ENCODE measurements at regions not wholly inside any gene's neighbourhood (a gene's known extent, or its start where the extent isn't known, plus 50 kb on each side); places are given as distances from the start of the nearest gene placed in this dataset.
A peak's percentile ranks its signal among the peaks of the same experiment; 100 is the strongest.

GRCh38 chr3:193906849-193907410 lies 229.0 kb upstream of the HES1 start:
- in situ Hi-C loops (cut with MboI; ENCODE audit: low pct_unique_long_range_greater_than_20kb, low sequenced_read_pairs, unreplicated experiment), result no loop called here

GRCh38 chr3:193908181-193908744 lies 227.7 kb upstream of the HES1 start:
- in situ Hi-C loops (cut with MboI; ENCODE audit: low pct_unique_long_range_greater_than_20kb, low sequenced_read_pairs, unreplicated experiment), result no loop called here
- TF ChIP-seq, protein P1, sequence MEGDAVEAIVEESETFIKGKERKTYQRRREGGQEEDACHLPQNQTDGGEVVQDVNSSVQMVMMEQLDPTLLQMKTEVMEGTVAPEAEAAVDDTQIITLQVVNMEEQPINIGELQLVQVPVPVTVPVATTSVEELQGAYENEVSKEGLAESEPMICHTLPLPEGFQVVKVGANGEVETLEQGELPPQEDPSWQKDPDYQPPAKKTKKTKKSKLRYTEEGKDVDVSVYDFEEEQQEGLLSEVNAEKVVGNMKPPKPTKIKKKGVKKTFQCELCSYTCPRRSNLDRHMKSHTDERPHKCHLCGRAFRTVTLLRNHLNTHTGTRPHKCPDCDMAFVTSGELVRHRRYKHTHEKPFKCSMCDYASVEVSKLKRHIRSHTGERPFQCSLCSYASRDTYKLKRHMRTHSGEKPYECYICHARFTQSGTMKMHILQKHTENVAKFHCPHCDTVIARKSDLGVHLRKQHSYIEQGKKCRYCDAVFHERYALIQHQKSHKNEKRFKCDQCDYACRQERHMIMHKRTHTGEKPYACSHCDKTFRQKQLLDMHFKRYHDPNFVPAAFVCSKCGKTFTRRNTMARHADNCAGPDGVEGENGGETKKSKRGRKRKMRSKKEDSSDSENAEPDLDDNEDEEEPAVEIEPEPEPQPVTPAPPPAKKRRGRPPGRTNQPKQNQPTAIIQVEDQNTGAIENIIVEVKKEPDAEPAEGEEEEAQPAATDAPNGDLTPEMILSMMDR (IDR thresholded peaks at IDR 0.05; ENCODE audit: extremely low read depth, insufficient read depth, missing control alignments), result no peak
- DNase-seq (ENCODE audit: low spot score), result no peak

More at GRCh38 chr3:193906849-193907410, 229.0 kb upstream of the HES1 start:
- no peak for DNase-seq (ENCODE audit: low spot score)
- TF ChIP-seq, protein P1 (IDR thresholded peaks at IDR 0.05; ENCODE audit: extremely low read depth, insufficient read depth, missing control alignments), result no peak

GRCh38 chr3:193909387-193909786 lies 226.6 kb upstream of the HES1 start:
- TF ChIP-seq, protein P1 (IDR thresholded peaks at IDR 0.05; ENCODE audit: extremely low read depth, insufficient read depth, missing control alignments), result no peak
- DNase-seq (ENCODE audit: low spot score), result peak; percentile 24
- in situ Hi-C loops (cut with MboI; ENCODE audit: low pct_unique_long_range_greater_than_20kb, low sequenced_read_pairs, unreplicated experiment), result no loop called here

DNA sequence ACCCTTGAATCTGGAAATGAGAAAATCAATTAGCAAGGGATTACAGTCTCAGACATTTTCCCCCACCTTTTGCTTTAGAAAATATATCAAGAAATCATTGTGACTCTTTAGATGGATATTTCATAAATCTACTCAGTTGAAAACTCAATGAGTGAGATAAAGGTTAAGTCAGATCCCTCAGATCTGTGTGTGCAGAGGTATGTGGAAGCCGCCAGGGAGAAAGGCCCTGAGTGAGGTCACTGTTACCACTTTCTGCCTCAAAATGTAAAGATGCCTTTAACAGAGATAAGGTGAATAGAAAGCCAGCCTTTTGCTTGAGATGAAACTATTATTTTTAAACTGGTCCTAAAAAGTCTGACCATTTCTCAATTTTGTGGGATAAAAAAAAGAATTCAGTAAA lies 225.6 kb upstream of the HES1 start:
- no peak for DNase-seq (ENCODE audit: low spot score)
- in situ Hi-C loops (cut with MboI; ENCODE audit: low pct_unique_long_range_greater_than_20kb, low sequenced_read_pairs, unreplicated experiment), result no loop called here
- TF ChIP-seq, protein P1 (IDR thresholded peaks at IDR 0.05; ENCODE audit: extremely low read depth, insufficient read depth, missing control alignments), result no peak

GRCh38 chr3:193910886-193911738 lies 224.8 kb upstream of the HES1 start:
- in situ Hi-C loops (cut with MboI; ENCODE audit: low pct_unique_long_range_greater_than_20kb, low sequenced_read_pairs, unreplicated experiment), result no loop called here
- no peak for DNase-seq (ENCODE audit: low spot score)
- TF ChIP-seq, protein P1 (IDR thresholded peaks at IDR 0.05; ENCODE audit: extremely low read depth, insufficient read depth, missing control alignments), result no peak

DNA sequence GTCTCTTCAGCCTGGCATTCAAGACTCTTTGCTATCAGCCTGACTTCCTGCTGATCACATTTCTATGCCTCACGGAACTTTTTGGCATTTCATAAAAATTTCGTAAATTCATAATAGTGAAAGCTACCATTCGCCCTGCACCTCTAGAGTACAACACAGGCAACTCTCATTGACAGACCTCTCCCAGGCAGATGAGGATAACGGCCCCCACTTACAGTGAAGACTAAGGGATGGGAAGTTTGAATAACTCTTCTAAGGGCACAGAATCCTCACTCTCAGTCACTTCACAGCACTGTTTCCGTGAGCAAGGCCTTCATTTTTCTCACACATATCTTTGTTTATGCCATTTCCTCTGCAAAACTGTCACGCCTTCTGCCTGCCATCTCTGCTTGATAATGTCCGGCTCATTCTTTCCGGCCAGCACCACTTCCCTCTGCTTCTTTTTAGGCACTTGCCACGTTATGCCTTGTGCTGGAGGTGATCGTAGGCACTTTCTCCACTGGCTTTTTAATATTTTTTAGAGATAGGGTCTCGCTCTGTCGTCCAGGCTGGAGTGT lies 224.1 kb upstream of the HES1 start:
- TF ChIP-seq, protein P1 (IDR thresholded peaks at IDR 0.05; ENCODE audit: extremely low read depth, insufficient read depth, missing control alignments), result no peak
- no peak for DNase-seq (ENCODE audit: low spot score)
- in situ Hi-C loops (cut with MboI; ENCODE audit: low pct_unique_long_range_greater_than_20kb, low sequenced_read_pairs, unreplicated experiment), result no loop called here

Measured in GM13977 (cell line).